Body of pancreas (tissue), 4 donors: ENCODE measurements at regions not wholly inside any gene's neighbourhood (a gene's known extent, or its start where the extent isn't known, plus 50 kb on each side); places are given as distances from the start of the nearest gene placed in this dataset.
"Not testable (repeated sequence)": the region's sequence is repeated elsewhere in the genome, so short reads cannot be mapped to it uniquely, and the experiment has no call there.

ENCODE experiments used
- ATAC-seq: fragments of 150-250 bp; one replicate; pipeline ENCODE4 v1.9.1; 2016
- DNase-seq, 4 donors: peaks; one replicate each; pipeline ENCODE4 v3.0.0-alpha.2; 2019
- H3K27ac ChIP-seq, 4 donors: fragments of 200-600 bp; sonication (generic); 1 replicate in 3 of 4; 2 replicates in 1 of 4; pipeline versions ENCODE4 v1.5.1 to v1.6.1; 2016 to 2019; ENCODE audit warnings: mild to moderate bottlenecking in 1 of 4, mixed read lengths in 1 of 4, moderate library complexity in 1 of 4
- H3K27me3 ChIP-seq, 2 donors: fragments of 200-600 bp; sonication (generic); one replicate each; pipeline ENCODE4 v1.6.0; 2016; ENCODE audit warnings: mild to moderate bottlenecking in 1 of 2
- H3K36me3 ChIP-seq, 2 donors: fragments of 200-600 bp; sonication (generic); replicated peaks in 1 of 2; 2 replicates each; pipeline ENCODE4 v1.5.1; 2016; ENCODE audit warnings: low read depth in 2 of 2; ENCODE audit not compliant: insufficient read depth in 1 of 2
- H3K4me1 ChIP-seq: fragments of 200-600 bp; sonication (generic); one replicate; pipeline ENCODE4 v1.6.0; 2016
- H3K4me3 ChIP-seq, 2 donors: fragments of 200-600 bp; sonication (generic); 1 replicate in 1 of 2; 2 replicates in 1 of 2; pipeline ENCODE4 v1.5.1; 2016 to 2019
- H3K9me3 ChIP-seq, 3 donors: fragments of 200-600 bp; sonication (generic); 1 replicate in 2 of 3; 2 replicates in 1 of 3; pipeline ENCODE4 v1.5.1; 2016
- POLR2A ChIP-seq, 3 donors: fragments of 450-650 bp; IDR thresholded peaks; one replicate each; pipeline ENCODE4 v1.6.1; 2016; ENCODE audit warnings: antibody characterized with exemption in 3 of 3, mild to moderate bottlenecking in 2 of 3
- whole genome bisulfite sequencing, 2 donors: methylation state at CpG; one replicate each; pipeline ENCODE4 v1.1.5; 2017; 5-methylcytosine and 5-hydroxymethylcytosine counted together
- intact Hi-C: fragments of 100-400 bp; cut with DNase I; formaldehyde crosslinking; loops from one replicate; pipeline ENCODE4 v1.15.1; 2023
- TF ChIP-seq, protein P1 (sequence below), 7 experiments: fragments of 450-650 bp in 4 of 7; fragments of 200-600 bp in 3 of 7; sonication (generic) in 3 of 7; IDR thresholded peaks; one replicate each; pipeline ENCODE4 v1.5.1; 2016 to 2019; ENCODE audit warnings: antibody characterized with exemption in 7 of 7

- Histone ChIP-seq H3K4me1 (no peaks in the 10 kb centered on the region), H3K36me3 (no peaks in the 10 kb centered on the region), H3K27me3 (no peaks in the 10 kb centered on the region), H3K9me3 (no peaks in the 10 kb centered on the region), H3K27ac (no peak overlapping the region), H3K4me3 (no peak overlapping the region)
- intact Hi-C loops = no loop called here
- TF ChIP-seq, protein P1, sequence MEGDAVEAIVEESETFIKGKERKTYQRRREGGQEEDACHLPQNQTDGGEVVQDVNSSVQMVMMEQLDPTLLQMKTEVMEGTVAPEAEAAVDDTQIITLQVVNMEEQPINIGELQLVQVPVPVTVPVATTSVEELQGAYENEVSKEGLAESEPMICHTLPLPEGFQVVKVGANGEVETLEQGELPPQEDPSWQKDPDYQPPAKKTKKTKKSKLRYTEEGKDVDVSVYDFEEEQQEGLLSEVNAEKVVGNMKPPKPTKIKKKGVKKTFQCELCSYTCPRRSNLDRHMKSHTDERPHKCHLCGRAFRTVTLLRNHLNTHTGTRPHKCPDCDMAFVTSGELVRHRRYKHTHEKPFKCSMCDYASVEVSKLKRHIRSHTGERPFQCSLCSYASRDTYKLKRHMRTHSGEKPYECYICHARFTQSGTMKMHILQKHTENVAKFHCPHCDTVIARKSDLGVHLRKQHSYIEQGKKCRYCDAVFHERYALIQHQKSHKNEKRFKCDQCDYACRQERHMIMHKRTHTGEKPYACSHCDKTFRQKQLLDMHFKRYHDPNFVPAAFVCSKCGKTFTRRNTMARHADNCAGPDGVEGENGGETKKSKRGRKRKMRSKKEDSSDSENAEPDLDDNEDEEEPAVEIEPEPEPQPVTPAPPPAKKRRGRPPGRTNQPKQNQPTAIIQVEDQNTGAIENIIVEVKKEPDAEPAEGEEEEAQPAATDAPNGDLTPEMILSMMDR (IDR thresholded peaks at IDR 0.05) = no peak
- TF ChIP-seq POLR2A (IDR thresholded peaks at IDR 0.05) = no peak
- 37 to 60% methylated on average over 3 of the region's 3 CpGs for WGBS, 2 donors
- ATAC-seq (no peak), DNase-seq (no peak)
Measured at GRCh38 chr9:29422438-29422837, 1849.2 kb upstream of the C9orf72 start.

- intact Hi-C loops = no loop called here
- no peak overlapping the region for H3K27ac ChIP-seq
- no peak for DNase-seq
- H3K9me3 ChIP-seq = no peaks in the 10 kb centered on the region
- TF ChIP-seq, protein P1 (IDR thresholded peaks at IDR 0.05) = no peak
- no peak for TF ChIP-seq POLR2A (IDR thresholded peaks at IDR 0.05)
- no peak overlapping the region for H3K4me3 ChIP-seq
- H3K36me3 ChIP-seq = no peaks in the 10 kb centered on the region
- ATAC-seq = no peak
- no peaks in the 10 kb centered on the region for H3K4me1 ChIP-seq
- no peaks in the 10 kb centered on the region for H3K27me3 ChIP-seq
Measured at GRCh38 chr9:29432191-29432590, 1858.9 kb upstream of the C9orf72 start.

DNA sequence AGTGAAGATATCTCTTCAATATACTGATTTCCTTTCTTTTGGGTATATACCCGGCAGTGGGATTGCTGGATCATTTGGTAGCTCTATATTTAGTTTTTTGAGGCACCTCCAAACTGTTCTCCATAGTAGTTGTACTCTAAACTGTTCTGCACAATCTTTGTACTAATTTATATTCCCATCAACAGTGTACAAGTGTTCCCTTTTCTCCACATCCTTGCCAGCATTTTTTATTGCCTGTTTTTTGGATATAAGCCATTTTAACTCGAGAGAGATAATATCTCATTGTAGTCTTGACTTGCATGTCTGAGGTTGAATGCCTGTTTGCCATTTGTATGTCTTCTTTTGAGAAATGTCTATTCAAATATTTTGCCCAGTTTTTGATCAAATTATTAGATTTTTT, 1859.4 kb upstream of the C9orf72 start:
- H3K4me1 ChIP-seq, H3K27ac ChIP-seq, H3K9me3 ChIP-seq, H3K27me3 ChIP-seq, H3K4me3 ChIP-seq, ATAC-seq, intact Hi-C loops, DNase-seq, H3K36me3 ChIP-seq: not testable (repeated sequence)
- 36 to 48% methylated on average over 2 of the region's 2 CpGs for WGBS, 2 donors

DNA sequence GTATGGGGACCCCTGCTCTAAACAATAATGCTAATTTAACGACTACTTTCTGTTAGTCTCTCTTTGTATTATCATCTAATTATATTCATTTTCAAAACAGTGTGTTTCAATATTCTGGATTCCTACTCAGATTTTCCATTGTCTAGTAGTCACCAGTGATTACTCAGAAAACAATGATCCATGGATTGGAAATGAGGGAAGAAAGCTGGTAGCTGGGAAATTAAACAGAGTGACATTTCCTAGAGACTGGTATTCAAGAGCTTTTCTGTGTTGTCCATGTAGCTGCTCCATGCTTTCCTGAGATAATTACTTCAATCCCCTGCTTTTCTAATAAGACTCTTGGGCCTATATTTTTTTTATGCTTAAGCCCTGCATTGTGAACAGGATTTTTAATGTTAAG, 1862.1 kb upstream of the C9orf72 start:
- Histone ChIP-seq H3K4me1 (no peaks in the 10 kb centered on the region), H3K9me3 (no peaks in the 10 kb centered on the region), H3K36me3 (no peaks in the 10 kb centered on the region), H3K27ac (no peak overlapping the region), H3K4me3 (no peak overlapping the region), H3K27me3 (no peaks in the 10 kb centered on the region)
- TF ChIP-seq, protein P1 (IDR thresholded peaks at IDR 0.05) = no peak
- no peak for TF ChIP-seq POLR2A (IDR thresholded peaks at IDR 0.05)
- WGBS, 2 donors = 64 to 76% methylated on average over 1 of the region's 1 CpG
- no peak for ATAC-seq
- no peak for DNase-seq
- intact Hi-C loops = no loop called here

DNA sequence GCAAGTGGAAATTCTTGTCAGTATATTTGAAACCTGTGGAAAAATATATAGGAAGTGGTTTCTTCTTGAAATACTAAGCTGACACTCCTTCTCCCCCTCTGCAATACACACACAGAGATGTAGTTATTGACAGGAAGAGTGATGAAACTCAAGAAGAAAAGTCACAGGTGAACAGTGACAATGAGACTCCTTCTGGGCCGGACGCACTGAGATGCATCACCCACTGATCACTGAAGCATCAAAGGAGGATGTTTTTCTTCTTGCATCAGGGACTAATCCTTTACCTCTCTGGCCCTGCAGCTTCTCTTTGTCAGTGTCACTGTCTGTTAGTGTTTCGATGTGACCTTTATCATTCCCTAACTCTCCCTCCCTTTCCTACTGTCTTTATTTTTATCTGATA, 1864.2 kb upstream of the C9orf72 start:
- Histone ChIP-seq H3K4me3 (no peak overlapping the region), H3K9me3 (no peaks in the 10 kb centered on the region), H3K27ac (no peak overlapping the region), H3K4me1 (no peaks in the 10 kb centered on the region), H3K36me3 (no peaks in the 10 kb centered on the region), H3K27me3 (no peaks in the 10 kb centered on the region)
- intact Hi-C loops = no loop called here
- ATAC-seq = no peak
- TF ChIP-seq POLR2A (IDR thresholded peaks at IDR 0.05) = no peak
- TF ChIP-seq, protein P1 (IDR thresholded peaks at IDR 0.05) = no peak
- DNase-seq = no peak
- 48 to 57% methylated on average over 3 of the region's 3 CpGs for WGBS, 2 donors
